AG09319 (cell line): ENCODE measurements at regions not wholly inside any gene's neighbourhood (a gene's known extent, or its start where the extent isn't known, plus 50 kb on each side); places are given as distances from the start of the nearest gene placed in this dataset.

Experiments used
- DNase-seq: peaks from one replicate; pipeline ENCODE4 v3.0.0-alpha.2; 2010; ENCODE audit warnings: low read depth; ENCODE audit errors: extremely low read depth
- CTCF ChIP-seq: IDR thresholded peaks from 2 replicates; pipeline ENCODE4 v1.5.1; 2011; ENCODE audit warnings: low read depth, mild to moderate bottlenecking, inconsistent platforms, low read length, moderate library complexity

DNA sequence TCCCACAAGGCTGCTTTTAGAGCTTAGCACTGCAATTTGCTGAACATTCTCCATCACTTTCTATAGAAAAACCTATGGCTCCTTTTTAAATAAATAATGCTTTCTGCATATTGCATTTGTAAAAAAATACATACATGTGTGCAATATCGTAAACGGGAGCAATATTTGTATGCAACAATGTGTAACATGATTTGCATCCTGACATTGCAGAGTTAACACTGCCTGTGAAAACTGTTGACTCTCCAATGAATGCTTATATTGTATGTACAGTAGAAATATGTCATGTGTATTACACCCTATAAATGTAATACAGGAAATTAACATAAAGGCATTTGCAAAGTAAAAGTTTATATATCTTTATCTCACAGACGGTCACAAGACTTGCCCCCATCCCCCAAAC lies 135.0 kb upstream of the PIEZO2 start:
- no peak for TF ChIP-seq CTCF
- DNase-seq, result no peak

DNA sequence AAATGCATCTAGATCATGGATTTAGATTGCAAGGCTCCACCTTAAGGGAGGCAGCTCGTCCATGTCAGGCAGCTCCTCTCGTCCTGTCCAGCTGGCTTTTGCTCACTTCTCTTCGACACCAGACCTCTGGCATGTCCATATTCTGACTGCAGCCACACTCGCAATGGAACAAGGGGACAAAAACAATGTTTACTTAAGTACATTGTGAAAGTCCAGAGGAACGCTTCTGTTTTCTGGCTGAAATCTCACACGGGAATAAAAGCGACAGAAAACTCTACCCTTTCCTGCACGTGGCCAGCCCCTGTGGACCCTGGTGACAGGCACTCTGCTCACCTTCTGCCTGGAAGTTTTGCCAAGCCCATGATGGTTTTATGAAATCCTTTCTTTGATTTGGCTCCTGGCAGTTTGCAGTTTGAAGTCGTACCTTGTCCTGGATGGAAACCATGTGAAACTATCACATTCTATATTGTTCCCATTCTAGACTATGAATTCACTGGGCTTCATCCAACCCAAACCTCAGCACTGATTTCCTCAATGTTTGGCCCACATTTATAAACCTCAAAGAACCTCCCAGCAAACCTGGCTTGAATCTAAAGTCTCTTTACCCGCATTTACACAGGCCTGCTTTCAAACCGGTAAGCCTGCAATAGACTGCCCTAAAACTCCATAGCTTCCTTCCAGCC lies 134.3 kb upstream of the PIEZO2 start:
- no peak for TF ChIP-seq CTCF
- DNase-seq, result no peak

DNA sequence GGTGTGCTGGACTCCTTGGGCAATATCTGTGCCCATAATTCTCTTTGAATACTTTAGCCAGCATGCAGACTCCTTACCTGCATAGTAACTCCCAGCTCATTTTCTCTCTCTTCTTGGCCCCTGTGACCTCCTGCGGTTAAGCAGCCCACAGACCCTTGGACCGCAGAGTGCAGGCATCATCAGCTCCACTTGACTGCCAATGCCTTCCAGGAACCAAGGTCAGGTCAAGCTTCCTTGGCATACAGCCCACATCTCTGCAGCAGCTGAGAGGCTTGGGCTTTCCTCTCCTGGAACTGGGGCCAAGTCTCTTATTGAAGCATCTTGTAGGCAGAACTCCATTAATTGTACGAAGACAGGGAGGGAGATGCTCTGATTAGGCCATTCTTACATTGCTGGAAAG lies 130.1 kb upstream of the PIEZO2 start:
- TF ChIP-seq CTCF, result no peak
- no peak for DNase-seq

DNA sequence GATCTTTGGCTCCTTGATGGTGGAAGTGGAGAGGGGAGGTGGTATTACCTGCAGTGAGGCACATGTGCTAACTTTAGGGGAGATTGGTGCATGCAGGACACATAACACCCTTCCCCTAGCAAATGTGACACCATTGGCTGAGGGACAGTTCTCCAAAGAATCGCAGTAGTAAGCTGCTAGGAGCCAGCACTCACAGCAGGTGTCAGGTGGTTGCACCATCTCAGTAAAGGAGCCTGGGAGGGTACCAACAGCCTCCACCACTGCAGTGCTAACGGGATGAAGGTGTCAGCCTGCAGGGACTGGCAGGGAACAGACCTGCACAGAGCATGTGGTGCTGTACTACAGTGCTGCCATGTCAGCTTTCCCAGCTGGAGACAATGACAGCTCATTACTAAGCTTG lies 127.3 kb upstream of the PIEZO2 start:
- no peak for DNase-seq
- no peak for TF ChIP-seq CTCF

- no peak for DNase-seq
- no peak for TF ChIP-seq CTCF
Observed at GRCh38 chr18:11274144-11274794, 124.9 kb upstream of the PIEZO2 start.

DNA sequence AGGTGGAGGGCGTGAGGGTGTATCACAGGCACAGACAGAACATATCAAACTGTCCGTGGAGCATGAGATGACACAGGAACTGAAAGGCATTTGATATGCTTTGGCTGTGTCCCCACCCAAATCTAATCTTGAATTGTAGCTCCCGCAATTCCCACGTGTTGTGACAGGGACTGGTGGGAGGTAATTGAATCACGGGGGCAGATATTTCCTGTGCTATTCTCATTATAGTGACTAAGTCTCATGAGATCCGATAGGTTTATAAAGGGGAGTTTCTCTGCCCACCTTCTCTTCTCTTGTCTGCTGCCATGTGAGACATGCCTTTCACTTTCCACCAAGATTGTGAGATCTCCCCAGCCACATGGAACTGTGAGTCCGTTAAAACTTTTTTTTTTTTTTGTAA lies 123.1 kb upstream of the PIEZO2 start:
- DNase-seq, result no peak
- no peak for TF ChIP-seq CTCF

- TF ChIP-seq CTCF, result no peak
Observed at GRCh38 chr18:11271954-11272353, 122.6 kb upstream of the PIEZO2 start.

More at GRCh38 chr18:11271954-11272353, 122.6 kb upstream of the PIEZO2 start:
- DNase-seq, result no peak
